ENCODE measurements at regions not wholly inside any gene's neighbourhood (a gene's known extent, or its start where the extent isn't known, plus 50 kb on each side); places are given as distances from the start of the nearest gene placed in this dataset.

DNA sequence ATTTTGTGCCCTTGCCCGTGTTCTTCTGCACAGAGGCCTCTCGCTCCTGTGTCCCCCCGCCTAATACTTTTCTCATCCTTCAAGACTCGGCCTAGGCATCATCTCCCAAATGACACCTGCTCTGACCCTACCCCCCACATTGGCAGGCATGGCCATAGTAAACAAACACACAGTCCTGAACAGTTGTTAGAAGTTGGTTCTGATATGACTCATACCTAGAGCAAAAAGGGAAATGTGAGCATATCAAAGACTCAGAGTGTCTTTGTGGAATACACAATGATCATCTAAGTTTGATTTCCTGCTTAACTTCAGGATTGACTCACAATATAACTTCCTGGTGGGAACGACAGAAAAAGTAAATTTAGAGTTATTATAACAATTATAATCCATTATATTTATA is 120.5 kb downstream of the POLR2M start:
- TF ChIP-seq, protein P1, sequence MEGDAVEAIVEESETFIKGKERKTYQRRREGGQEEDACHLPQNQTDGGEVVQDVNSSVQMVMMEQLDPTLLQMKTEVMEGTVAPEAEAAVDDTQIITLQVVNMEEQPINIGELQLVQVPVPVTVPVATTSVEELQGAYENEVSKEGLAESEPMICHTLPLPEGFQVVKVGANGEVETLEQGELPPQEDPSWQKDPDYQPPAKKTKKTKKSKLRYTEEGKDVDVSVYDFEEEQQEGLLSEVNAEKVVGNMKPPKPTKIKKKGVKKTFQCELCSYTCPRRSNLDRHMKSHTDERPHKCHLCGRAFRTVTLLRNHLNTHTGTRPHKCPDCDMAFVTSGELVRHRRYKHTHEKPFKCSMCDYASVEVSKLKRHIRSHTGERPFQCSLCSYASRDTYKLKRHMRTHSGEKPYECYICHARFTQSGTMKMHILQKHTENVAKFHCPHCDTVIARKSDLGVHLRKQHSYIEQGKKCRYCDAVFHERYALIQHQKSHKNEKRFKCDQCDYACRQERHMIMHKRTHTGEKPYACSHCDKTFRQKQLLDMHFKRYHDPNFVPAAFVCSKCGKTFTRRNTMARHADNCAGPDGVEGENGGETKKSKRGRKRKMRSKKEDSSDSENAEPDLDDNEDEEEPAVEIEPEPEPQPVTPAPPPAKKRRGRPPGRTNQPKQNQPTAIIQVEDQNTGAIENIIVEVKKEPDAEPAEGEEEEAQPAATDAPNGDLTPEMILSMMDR (IDR thresholded peaks at IDR 0.05): no peak
- TF ChIP-seq POLR2A (IDR thresholded peaks at IDR 0.05): no peak
- no peaks in the 10 kb centered on the region for H3K4me1 ChIP-seq
- H3K36me3 ChIP-seq: no peaks in the 10 kb centered on the region
- intact Hi-C loops (cut with DNase I): no loop called here
- H3K4me3 ChIP-seq: no peak overlapping the region
- DNase-seq (no peak), ATAC-seq (no peak)
- H3K27ac ChIP-seq: no peak overlapping the region
- H3K27me3 ChIP-seq: no peaks in the 10 kb centered on the region
- no peaks in the 10 kb centered on the region for H3K9me3 ChIP-seq
- WGBS, 4 donors: 87 to 90% (median 89%) methylated on average over 5 of the region's 5 CpGs

DNA sequence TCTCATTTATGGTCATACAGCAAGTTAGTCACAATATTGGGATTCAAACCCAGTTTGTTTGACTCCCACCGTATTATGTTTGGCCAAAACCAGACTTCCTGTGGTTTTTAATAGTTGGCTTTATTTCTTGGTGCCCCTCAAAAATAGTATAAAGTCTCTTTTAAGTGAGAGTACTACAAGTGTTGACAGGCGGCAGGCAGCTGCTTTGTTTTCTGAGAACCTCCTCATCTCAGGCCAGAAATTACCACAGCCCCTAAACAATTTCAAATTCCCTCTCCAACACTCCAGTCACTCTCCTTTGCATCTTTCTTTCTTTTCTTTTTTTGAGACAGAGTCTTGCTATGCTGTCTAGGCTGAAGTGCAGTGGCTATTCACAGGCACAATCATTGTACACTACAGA is 121.5 kb downstream of the POLR2M start:
- Histone ChIP-seq H3K9me3 (no peaks in the 10 kb centered on the region), H3K4me3 (no peak overlapping the region), H3K4me1 (no peaks in the 10 kb centered on the region), H3K36me3 (no peaks in the 10 kb centered on the region), H3K27ac (no peak overlapping the region), H3K27me3 (no peaks in the 10 kb centered on the region)
- DNase-seq (no peak), ATAC-seq (no peak)
- intact Hi-C loops (cut with DNase I): no loop called here
- WGBS, 4 donors: 76 to 83% (median 78%) methylated on average over 2 of the region's 2 CpGs
- TF ChIP-seq, protein P1 (IDR thresholded peaks at IDR 0.05): no peak
- no peak for TF ChIP-seq POLR2A (IDR thresholded peaks at IDR 0.05)

DNA sequence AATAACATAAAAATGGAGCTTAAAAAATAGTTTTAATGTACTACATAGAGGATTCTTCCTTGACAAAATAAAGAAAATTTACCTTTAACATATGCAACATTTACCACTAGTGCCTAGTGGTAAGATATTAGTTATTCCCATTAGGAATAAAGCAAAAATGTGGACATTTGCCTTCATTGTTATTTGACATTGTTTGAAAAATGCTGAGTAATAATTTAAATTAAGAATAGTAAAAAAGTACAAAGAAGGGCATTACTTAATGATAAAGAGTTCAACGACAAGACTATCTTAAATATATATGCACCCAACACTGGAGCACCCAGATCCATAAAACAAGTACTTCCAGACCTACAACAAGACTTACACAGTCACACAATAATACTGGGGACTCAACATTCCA is 125.7 kb downstream of the POLR2M start:
- peaks cover 0 to 21% (median 0%) of the 10 kb centered on the region in 12 donors for H3K9me3 ChIP-seq
- no peak for DNase-seq
- intact Hi-C loops (cut with DNase I): no loop called here
- H3K27ac ChIP-seq: no peak overlapping the region
- H3K4me1 ChIP-seq: no peaks in the 10 kb centered on the region
- ATAC-seq: no peak
- 93 to 98% (median 96%) methylated on average over 1 of the region's 1 CpG for WGBS, 4 donors
- no peaks in the 10 kb centered on the region for H3K27me3 ChIP-seq
- no peaks in the 10 kb centered on the region for H3K36me3 ChIP-seq
- TF ChIP-seq, protein P1 (IDR thresholded peaks at IDR 0.05): no peak
- no peak for TF ChIP-seq POLR2A (IDR thresholded peaks at IDR 0.05)
- no peak overlapping the region for H3K4me3 ChIP-seq

DNA sequence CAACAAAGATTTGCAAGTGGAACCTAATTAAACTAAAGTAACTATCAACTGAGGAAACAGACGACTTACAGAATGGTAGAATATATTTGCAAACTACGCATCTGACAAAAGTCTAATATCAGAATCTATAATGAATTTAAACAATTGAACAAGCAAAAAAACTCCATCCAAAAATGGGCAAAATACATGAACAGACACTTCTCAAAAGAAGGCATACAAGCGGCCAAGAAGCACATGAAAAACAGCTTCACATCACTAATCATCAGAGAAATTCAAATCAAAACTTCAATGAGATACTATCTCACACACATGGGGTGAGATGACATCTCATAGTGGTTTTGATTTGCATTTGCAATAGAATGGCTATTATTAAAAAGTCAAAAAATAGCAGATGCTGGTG is 128.6 kb downstream of the POLR2M start:
- Histone ChIP-seq H3K27ac (no peak overlapping the region), H3K27me3 (no peaks in the 10 kb centered on the region), H3K36me3 (no peaks in the 10 kb centered on the region), H3K9me3 (peaks cover 0 to 21% (median 0%) of the 10 kb centered on the region in 12 donors), H3K4me3 (no peak overlapping the region), H3K4me1 (no peaks in the 10 kb centered on the region)
- ATAC-seq (no peak), DNase-seq (no peak)
- intact Hi-C loops (cut with DNase I): no loop called here
- 94 to 97% (median 96%) methylated on average over 3 of the region's 3 CpGs for WGBS, 4 donors
- TF ChIP-seq POLR2A (IDR thresholded peaks at IDR 0.05): no peak
- TF ChIP-seq, protein P1 (IDR thresholded peaks at IDR 0.05): no peak

Data from heart left ventricle (tissue), 16 donors.